ENCODE measurements at regions not wholly inside any gene's neighbourhood (a gene's known extent, or its start where the extent isn't known, plus 50 kb on each side); places are given as distances from the start of the nearest gene placed in this dataset.

- no peak for TF ChIP-seq CTCF (IDR thresholded peaks at IDR 0.05; ENCODE audit: insufficient read depth, low read length)
- TF ChIP-seq POLR2AphosphoS5 (IDR thresholded peaks at IDR 0.05; ENCODE audit: low read depth) = no peak
- TF ChIP-seq SPI1 (IDR thresholded peaks at IDR 0.05; ENCODE audit: borderline replicate concordance, low read depth) = no peak
These were observed 582.5 kb downstream of the RFPL4B start for GRCh38 chr6:112929641-112930040.
